ENCODE measurements at regions not wholly inside any gene's neighbourhood (a gene's known extent, or its start where the extent isn't known, plus 50 kb on each side); places are given as distances from the start of the nearest gene placed in this dataset.

DNA sequence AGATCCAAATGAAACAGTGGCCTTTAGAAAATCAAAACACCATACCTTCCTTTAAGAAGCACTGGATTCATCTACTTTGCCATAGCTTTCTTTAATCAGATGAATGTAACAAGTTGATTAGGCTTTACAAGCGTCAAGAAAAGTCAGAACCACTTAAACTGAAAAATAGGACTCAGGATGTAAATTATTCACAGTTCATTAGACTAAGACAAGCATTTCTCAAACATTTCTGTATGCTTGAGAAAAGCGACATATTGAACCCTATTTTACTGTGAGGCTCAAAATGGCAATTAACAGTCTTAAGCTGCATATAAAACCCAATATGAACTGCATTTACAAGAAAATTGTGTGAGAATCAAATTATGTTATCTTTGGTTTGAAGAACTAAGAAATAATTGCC, 256.7 kb upstream of the SNX7 start:
- no peak overlapping the region for H3K27ac Mint-ChIP-seq
- H3K36me3 Mint-ChIP-seq = no peaks in the 10 kb centered on the region
- H3K9me3 Mint-ChIP-seq = peaks cover 0 to 2% (median 0%) of the 10 kb centered on the region in 9 donors
- ATAC-seq (no peak), DNase-seq (no peak)
- peaks cover 0 to 21% (median 0%) of the 10 kb centered on the region in 4 donors for H3K4me1 Mint-ChIP-seq
- peaks cover 0 to 4% (median 0%) of the 10 kb centered on the region in 5 donors for H3K27me3 Mint-ChIP-seq
- no peak overlapping the region for H3K4me3 Mint-ChIP-seq
- POLR2A ChIA-PET = no interaction called here

- ATAC-seq (no peak), DNase-seq (no peak)
- Mint-ChIP-seq H3K27ac (no peak overlapping the region), H3K9me3 (peaks cover 0 to 2% (median 0%) of the 10 kb centered on the region in 9 donors), H3K4me3 (no peak overlapping the region), H3K4me1 (peaks cover 0 to 21% (median 0%) of the 10 kb centered on the region in 4 donors), H3K27me3 (peaks cover 0 to 4% (median 0%) of the 10 kb centered on the region in 5 donors), H3K36me3 (no peaks in the 10 kb centered on the region)
- POLR2A ChIA-PET = no interaction called here
Measured at GRCh38 chr1:98403963-98404480, 257.5 kb upstream of the SNX7 start.

DNA sequence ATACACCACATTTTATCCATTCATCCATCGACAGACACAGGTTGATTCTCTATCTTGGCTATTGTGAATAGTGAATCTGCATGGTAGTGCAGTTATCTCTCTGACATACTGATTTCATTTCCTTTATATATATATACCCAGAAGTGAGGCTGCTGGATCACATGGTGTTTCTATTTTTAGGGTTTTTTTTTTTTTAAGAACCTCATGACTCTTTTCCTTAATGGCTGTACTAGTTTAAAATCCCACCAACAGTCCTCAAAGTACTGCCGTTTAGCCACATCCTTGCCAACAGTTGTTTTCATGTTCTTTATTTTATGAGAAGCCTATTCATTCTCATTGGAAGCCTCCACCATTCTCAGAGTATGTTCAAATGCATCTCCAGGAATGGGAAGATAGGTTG, 258.7 kb upstream of the SNX7 start:
- no peak overlapping the region for H3K4me3 Mint-ChIP-seq
- H3K4me1 Mint-ChIP-seq = peaks cover 0 to 21% (median 0%) of the 10 kb centered on the region in 4 donors
- H3K27me3 Mint-ChIP-seq = peaks cover 0 to 4% (median 0%) of the 10 kb centered on the region in 5 donors
- H3K27ac Mint-ChIP-seq = no peak overlapping the region
- DNase-seq (no peak), ATAC-seq (no peak)
- no peaks in the 10 kb centered on the region for H3K36me3 Mint-ChIP-seq
- POLR2A ChIA-PET = no interaction called here
- H3K9me3 Mint-ChIP-seq = peaks cover 0 to 2% (median 0%) of the 10 kb centered on the region in 9 donors

- Mint-ChIP-seq H3K27me3 (peaks cover 0 to 4% (median 0%) of the 10 kb centered on the region in 5 donors), H3K9me3 (peaks cover 0 to 2% (median 0%) of the 10 kb centered on the region in 9 donors), H3K4me3 (no peak overlapping the region), H3K36me3 (no peaks in the 10 kb centered on the region), H3K27ac (no peak overlapping the region), H3K4me1 (peaks cover 0 to 18% (median 0%) of the 10 kb centered on the region in 4 donors)
- no peak for ATAC-seq
- POLR2A ChIA-PET = no interaction called here
- no peak for DNase-seq
Measured at GRCh38 chr1:98400446-98400845, 261.1 kb upstream of the SNX7 start.

- DNase-seq (no peak), ATAC-seq (no peak)
- POLR2A ChIA-PET = no interaction called here
- H3K9me3 Mint-ChIP-seq = peaks cover 0 to 2% (median 0%) of the 10 kb centered on the region in 9 donors
- H3K36me3 Mint-ChIP-seq = no peaks in the 10 kb centered on the region
- no peak overlapping the region for H3K27ac Mint-ChIP-seq
- no peak overlapping the region for H3K4me3 Mint-ChIP-seq
- H3K4me1 Mint-ChIP-seq = peaks cover 0 to 12% (median 0%) of the 10 kb centered on the region in 4 donors
- peaks cover 0 to 4% (median 0%) of the 10 kb centered on the region in 5 donors for H3K27me3 Mint-ChIP-seq
Measured at GRCh38 chr1:98399218-98399617, 262.3 kb upstream of the SNX7 start.

GRCh38 chr1:98398649-98399048, 262.9 kb upstream of the SNX7 start:
- POLR2A ChIA-PET = no interaction called here
- no peak overlapping the region for H3K27ac Mint-ChIP-seq
- H3K9me3 Mint-ChIP-seq = peaks cover 0 to 2% (median 0%) of the 10 kb centered on the region in 9 donors
- peaks cover 0 to 7% (median 0%) of the 10 kb centered on the region in 4 donors for H3K4me1 Mint-ChIP-seq
- no peak overlapping the region for H3K4me3 Mint-ChIP-seq
- ATAC-seq (no peak), DNase-seq (no peak)
- H3K27me3 Mint-ChIP-seq = peaks cover 0 to 4% (median 0%) of the 10 kb centered on the region in 5 donors
- H3K36me3 Mint-ChIP-seq = no peaks in the 10 kb centered on the region

GRCh38 chr1:98398092-98398491, 263.4 kb upstream of the SNX7 start:
- Mint-ChIP-seq H3K4me3 (no peak overlapping the region), H3K27ac (no peak overlapping the region), H3K4me1 (peaks cover 0 to 6% (median 0%) of the 10 kb centered on the region in 4 donors), H3K27me3 (peaks cover 0 to 4% (median 0%) of the 10 kb centered on the region in 5 donors), H3K36me3 (no peaks in the 10 kb centered on the region), H3K9me3 (peaks cover 0 to 2% (median 0%) of the 10 kb centered on the region in 9 donors)
- DNase-seq = no peak
- no peak for ATAC-seq
- POLR2A ChIA-PET = no interaction called here

- DNase-seq (no peak), ATAC-seq (no peak)
- POLR2A ChIA-PET = no interaction called here
- Mint-ChIP-seq H3K9me3 (no peaks in the 10 kb centered on the region), H3K27ac (no peak overlapping the region), H3K4me3 (no peak overlapping the region), H3K27me3 (no peaks in the 10 kb centered on the region), H3K36me3 (no peaks in the 10 kb centered on the region), H3K4me1 (peaks cover 0 to 8% (median under 1%) of the 10 kb centered on the region in 4 donors)
Measured at GRCh38 chr1:98393719-98394118, 267.8 kb upstream of the SNX7 start.

DNA sequence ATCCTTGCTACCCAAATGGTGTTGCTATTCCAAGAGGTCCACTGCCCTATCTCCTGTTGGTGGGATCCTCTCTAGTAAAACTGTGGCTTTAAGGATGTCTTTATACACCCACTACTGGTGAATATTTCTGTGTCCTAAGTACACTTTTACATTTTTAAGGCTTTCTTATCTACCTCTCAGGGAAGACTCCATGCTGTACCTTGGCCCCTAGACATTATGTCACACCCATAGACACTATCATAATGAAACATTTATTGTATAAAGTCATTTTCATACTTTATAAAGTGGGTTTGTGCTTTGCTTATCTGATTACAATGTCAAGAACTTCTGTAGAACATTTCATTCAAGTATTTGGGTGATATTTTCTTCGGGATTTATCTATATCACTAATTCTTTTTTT, 270.3 kb upstream of the SNX7 start:
- no peak overlapping the region for H3K4me3 Mint-ChIP-seq
- no peaks in the 10 kb centered on the region for H3K27me3 Mint-ChIP-seq
- DNase-seq = no peak
- POLR2A ChIA-PET = no interaction called here
- peaks cover 4 to 25% (median 10%) of the 10 kb centered on the region in 4 donors for H3K4me1 Mint-ChIP-seq
- H3K36me3 Mint-ChIP-seq = no peaks in the 10 kb centered on the region
- no peak for ATAC-seq
- H3K9me3 Mint-ChIP-seq = no peaks in the 10 kb centered on the region
- no peak overlapping the region for H3K27ac Mint-ChIP-seq

- H3K27me3 Mint-ChIP-seq = no peaks in the 10 kb centered on the region
- ATAC-seq = no peak
- POLR2A ChIA-PET = no interaction called here
Measured at GRCh38 chr1:98389809-98390208, 271.7 kb upstream of the SNX7 start.

GRCh38 chr1:98388441-98388840, 273.1 kb upstream of the SNX7 start:
- peaks cover 4 to 25% (median 10%) of the 10 kb centered on the region in 4 donors for H3K4me1 Mint-ChIP-seq
- H3K27me3 Mint-ChIP-seq = no peaks in the 10 kb centered on the region
- peak overlapping the region in 3 of 10 donors; percentile 37 to 71 (median 52) for H3K27ac Mint-ChIP-seq
- H3K36me3 Mint-ChIP-seq = no peaks in the 10 kb centered on the region
- no peaks in the 10 kb centered on the region for H3K9me3 Mint-ChIP-seq
- peak overlapping the region in 3 of 10 donors; percentile 11 to 48 (median 24) for H3K4me3 Mint-ChIP-seq
- peak in 1 of 10 donors; percentile 16 for DNase-seq
- POLR2A ChIA-PET = no interaction called here
- ATAC-seq = no peak

More at GRCh38 chr1:98389809-98390208, 271.7 kb upstream of the SNX7 start:
- H3K9me3 Mint-ChIP-seq = no peaks in the 10 kb centered on the region
- H3K36me3 Mint-ChIP-seq = no peaks in the 10 kb centered on the region
- H3K27ac Mint-ChIP-seq = no peak overlapping the region
- no peak for DNase-seq
- H3K4me3 Mint-ChIP-seq = no peak overlapping the region
- H3K4me1 Mint-ChIP-seq = peaks cover 4 to 25% (median 10%) of the 10 kb centered on the region in 4 donors

DNA sequence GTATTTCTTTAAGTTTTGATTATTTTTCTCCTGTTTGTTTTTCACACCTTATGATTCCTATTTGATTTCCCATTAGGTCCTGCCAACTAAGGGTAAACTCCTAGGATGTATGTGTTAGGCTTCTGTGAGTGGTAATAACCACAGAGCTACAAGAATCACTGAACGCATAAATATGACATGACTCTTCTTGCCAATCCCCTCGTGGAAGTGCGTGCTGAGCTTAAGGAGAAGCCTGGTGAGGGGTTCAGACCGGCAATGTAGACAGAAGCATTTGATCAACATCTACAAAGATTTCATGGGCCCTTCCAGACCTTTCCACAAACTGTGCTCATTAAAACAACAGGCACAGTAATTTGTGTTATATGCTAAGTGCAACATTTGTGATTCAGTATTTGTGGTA, 273.8 kb upstream of the SNX7 start:
- DNase-seq (no peak), ATAC-seq (no peak)
- Mint-ChIP-seq H3K36me3 (no peaks in the 10 kb centered on the region), H3K27ac (peak overlapping the region in 3 of 10 donors; percentile 10 to 71 (median 52)), H3K4me3 (peak overlapping the region in 1 of 10 donors; percentile 31), H3K27me3 (no peaks in the 10 kb centered on the region), H3K4me1 (peaks cover 4 to 25% (median 10%) of the 10 kb centered on the region in 4 donors), H3K9me3 (no peaks in the 10 kb centered on the region)
- POLR2A ChIA-PET = no interaction called here

DNA sequence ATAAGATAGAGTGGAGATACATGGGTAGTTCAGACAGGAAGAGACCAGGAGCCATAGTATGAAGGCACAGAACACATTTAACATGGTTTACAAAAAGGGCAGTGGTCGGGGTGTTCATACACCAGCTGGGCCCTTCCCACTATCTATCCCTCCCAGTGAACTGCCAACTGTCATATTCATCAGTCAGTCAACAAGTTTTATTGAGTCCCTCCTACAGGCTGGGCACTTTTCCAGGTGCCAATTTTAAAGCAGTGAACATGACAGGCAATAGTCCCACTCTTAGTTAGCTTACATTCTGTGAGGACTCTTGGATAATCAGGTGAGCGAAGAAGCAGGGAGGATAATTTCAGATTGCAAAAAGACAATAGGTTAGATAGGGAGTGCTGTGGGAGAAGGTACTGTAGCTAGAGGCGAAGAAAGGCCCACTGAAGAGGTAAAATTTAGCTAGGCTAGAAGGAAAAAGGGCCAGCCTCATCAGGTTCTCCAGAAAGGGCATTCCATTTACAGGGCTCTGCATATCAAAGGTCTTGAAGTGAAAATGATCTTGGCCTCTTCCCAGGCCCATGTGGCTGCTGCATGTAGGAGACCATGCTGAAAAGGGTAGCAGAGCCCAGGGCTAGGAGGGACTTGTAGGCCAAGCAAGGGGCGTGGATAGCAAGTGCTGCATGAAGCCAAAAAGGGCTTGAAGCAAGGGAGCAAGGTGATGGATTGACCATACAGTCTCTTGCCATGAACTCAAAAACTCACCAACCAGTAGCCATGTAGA, 274.7 kb upstream of the SNX7 start:
- DNase-seq (no peak), ATAC-seq (no peak)
- POLR2A ChIA-PET = no interaction called here
- no peaks in the 10 kb centered on the region for H3K27me3 Mint-ChIP-seq
- no peaks in the 10 kb centered on the region for H3K9me3 Mint-ChIP-seq
- H3K36me3 Mint-ChIP-seq = no peaks in the 10 kb centered on the region
- H3K4me1 Mint-ChIP-seq = peaks cover 4 to 25% (median 10%) of the 10 kb centered on the region in 4 donors
- H3K4me3 Mint-ChIP-seq = no peak overlapping the region
- H3K27ac Mint-ChIP-seq = peak overlapping the region in 2 of 10 donors; percentile 10 to 61

Data from naive thymus-derived CD8-positive, alpha-beta T cell (primary cell).